ENCODE measurements at regions not wholly inside any gene's neighbourhood (a gene's known extent, or its start where the extent isn't known, plus 50 kb on each side); places are given as distances from the start of the nearest gene placed in this dataset.

GRCh38 chr19:32171719-32172151 is 173.7 kb upstream of the ZNF507 start:
- no peak for DNase-seq (ENCODE audit: low read depth in 2 of 2)

- no peak for DNase-seq (ENCODE audit: low read depth in 2 of 2)
Measured at GRCh38 chr19:32172566-32173160, 172.7 kb upstream of the ZNF507 start.

GRCh38 chr19:32173836-32174235 is 171.6 kb upstream of the ZNF507 start:
- no peak for DNase-seq (ENCODE audit: low read depth in 2 of 2)

- no peak for DNase-seq (ENCODE audit: low read depth in 2 of 2)
Measured at GRCh38 chr19:32174386-32175113, 170.9 kb upstream of the ZNF507 start.

GRCh38 chr19:32176591-32176990 is 168.8 kb upstream of the ZNF507 start:
- no peak for DNase-seq (ENCODE audit: low read depth in 2 of 2)

- no peak for DNase-seq (ENCODE audit: low read depth in 2 of 2)
Measured at GRCh38 chr19:32177686-32178085, 167.7 kb upstream of the ZNF507 start.

GRCh38 chr19:32178401-32178800 is 167.0 kb upstream of the ZNF507 start:
- DNase-seq (ENCODE audit: low read depth in 2 of 2) = no peak

- no peak for DNase-seq (ENCODE audit: low read depth in 2 of 2)
Measured at GRCh38 chr19:32178956-32179355, 166.5 kb upstream of the ZNF507 start.

GRCh38 chr19:32181216-32181920 is 164.0 kb upstream of the ZNF507 start:
- DNase-seq (ENCODE audit: low read depth in 2 of 2) = no peak

- DNase-seq (ENCODE audit: low read depth in 2 of 2) = no peak
Measured at GRCh38 chr19:32186542-32187330, 158.7 kb upstream of the ZNF507 start.

- no peak for DNase-seq (ENCODE audit: low read depth in 2 of 2)
Measured at GRCh38 chr19:32188921-32189320, 156.5 kb upstream of the ZNF507 start.

- DNase-seq (ENCODE audit: low read depth in 2 of 2) = no peak
Measured at GRCh38 chr19:32189956-32190706, 155.3 kb upstream of the ZNF507 start.

GRCh38 chr19:32191921-32192320 is 153.5 kb upstream of the ZNF507 start:
- no peak for DNase-seq (ENCODE audit: low read depth in 2 of 2)

GRCh38 chr19:32195706-32196610 is 149.5 kb upstream of the ZNF507 start:
- no peak for DNase-seq (ENCODE audit: low read depth in 2 of 2)

- DNase-seq (ENCODE audit: low read depth in 2 of 2) = no peak
Measured at GRCh38 chr19:32196690-32197420, 148.6 kb upstream of the ZNF507 start.

- no peak for DNase-seq (ENCODE audit: low read depth in 2 of 2)
Measured at GRCh38 chr19:32197896-32198882, 147.2 kb upstream of the ZNF507 start.

- DNase-seq (ENCODE audit: low read depth in 2 of 2) = no peak
Measured at GRCh38 chr19:32199501-32200040, 145.8 kb upstream of the ZNF507 start.

Measured in activated CD8-positive, alpha-beta memory T cell treated with anti-CD3 and anti-CD28 coated beads for 4 hours (primary cell).